ENCODE measurements at regions not wholly inside any gene's neighbourhood (a gene's known extent, or its start where the extent isn't known, plus 50 kb on each side); places are given as distances from the start of the nearest gene placed in this dataset.

DNA sequence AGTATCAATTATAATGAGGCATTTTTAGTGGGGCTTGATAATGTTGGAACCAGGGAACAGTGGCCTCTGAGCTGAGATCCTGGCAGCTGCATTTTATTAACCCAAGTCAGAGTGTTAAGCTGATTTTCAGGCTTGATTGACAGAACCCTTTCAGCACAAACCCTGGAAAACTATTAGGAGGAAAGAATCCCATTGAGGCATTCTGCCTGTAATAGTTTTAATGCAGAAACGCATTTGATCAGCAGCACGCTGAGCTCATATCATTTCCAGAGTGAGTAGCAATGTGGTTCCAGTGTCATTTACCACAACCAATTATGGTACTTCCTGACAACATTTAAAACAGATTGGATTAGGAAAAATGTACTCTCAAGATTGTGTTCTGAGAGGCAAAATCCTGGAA lies 78.3 kb upstream of the BARHL2 start:
- no peak overlapping the region for H3K4me3 Mint-ChIP-seq
- peaks cover 5% of the 10 kb centered on the region for H3K9me3 Mint-ChIP-seq
- no peak for ATAC-seq
- no peaks in the 10 kb centered on the region for H3K36me3 Mint-ChIP-seq
- TF ChIP-seq FOXP1 (CRISPR knock-in tag; IDR thresholded peaks at IDR 0.05; ENCODE audit: borderline replicate concordance), result no peak
- no peak for DNase-seq (ENCODE audit: low spot score)
- no peak overlapping the region for H3K27ac Mint-ChIP-seq
- peaks cover 6% of the 10 kb centered on the region for H3K27me3 Mint-ChIP-seq (ENCODE audit: low read depth)
- ChIA-PET POLR2A (no interaction called here), CTCF (interaction anchor here (0.7 kb wide), 1 partner anchor 17 kb away, joined by 3 read pairs; no protein-coding TSS in a partner anchor)
- H3K4me1 Mint-ChIP-seq, result peaks cover 4% of the 10 kb centered on the region

DNA sequence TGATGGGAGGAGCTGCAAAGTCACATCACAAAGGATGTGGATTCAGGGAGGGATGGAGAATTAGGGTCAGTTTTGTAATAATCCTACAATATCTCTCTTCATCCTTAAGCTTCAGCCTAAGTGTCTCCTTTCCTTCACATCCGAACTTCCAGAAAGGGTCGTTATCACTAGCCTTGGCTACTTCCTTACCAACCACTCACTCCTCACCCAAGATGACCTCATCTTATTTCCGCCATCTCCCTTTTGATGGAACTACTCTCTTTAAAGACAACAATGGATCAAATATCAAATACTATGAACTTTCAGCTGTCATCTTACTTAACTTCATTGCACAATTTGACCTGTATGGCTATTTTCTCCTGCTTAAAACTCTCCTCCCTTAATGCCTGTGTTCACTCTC lies 69.6 kb upstream of the BARHL2 start:
- ChIA-PET POLR2A (no interaction called here), CTCF (no interaction called here)

More for the DNA sequence above, 69.6 kb upstream of the BARHL2 start:
- Mint-ChIP-seq H3K27ac (no peak overlapping the region), H3K36me3 (peaks cover 3% of the 10 kb centered on the region; the same call in 1 of the 2 replicates), H3K4me1 (peaks cover 11% of the 10 kb centered on the region), H3K4me3 (no peak overlapping the region), H3K27me3 (ENCODE audit: low read depth) (peaks cover 5% of the 10 kb centered on the region), H3K9me3 (peaks cover 17% of the 10 kb centered on the region)
- TF ChIP-seq, protein P1, sequence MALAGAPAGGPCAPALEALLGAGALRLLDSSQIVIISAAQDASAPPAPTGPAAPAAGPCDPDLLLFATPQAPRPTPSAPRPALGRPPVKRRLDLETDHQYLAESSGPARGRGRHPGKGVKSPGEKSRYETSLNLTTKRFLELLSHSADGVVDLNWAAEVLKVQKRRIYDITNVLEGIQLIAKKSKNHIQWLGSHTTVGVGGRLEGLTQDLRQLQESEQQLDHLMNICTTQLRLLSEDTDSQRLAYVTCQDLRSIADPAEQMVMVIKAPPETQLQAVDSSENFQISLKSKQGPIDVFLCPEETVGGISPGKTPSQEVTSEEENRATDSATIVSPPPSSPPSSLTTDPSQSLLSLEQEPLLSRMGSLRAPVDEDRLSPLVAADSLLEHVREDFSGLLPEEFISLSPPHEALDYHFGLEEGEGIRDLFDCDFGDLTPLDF (CRISPR knock-in tag; IDR thresholded peaks at IDR 0.05), result no peak
- TF ChIP-seq NFYB (CRISPR knock-in tag; conservative IDR thresholded peaks at IDR 0.05; ENCODE audit: low read depth) (no peak), MXD4 (CRISPR knock-in tag; IDR thresholded peaks at IDR 0.05; ENCODE audit: borderline replicate concordance) (no peak), NR3C1 (CRISPR knock-in tag; conservative IDR thresholded peaks at IDR 0.05; ENCODE audit: low read depth) (no peak), RORB (CRISPR knock-in tag; IDR thresholded peaks at IDR 0.05) (no peak), SP1 (CRISPR knock-in tag; conservative IDR thresholded peaks at IDR 0.05) (no peak)
- TF ChIP-seq, protein P2, sequence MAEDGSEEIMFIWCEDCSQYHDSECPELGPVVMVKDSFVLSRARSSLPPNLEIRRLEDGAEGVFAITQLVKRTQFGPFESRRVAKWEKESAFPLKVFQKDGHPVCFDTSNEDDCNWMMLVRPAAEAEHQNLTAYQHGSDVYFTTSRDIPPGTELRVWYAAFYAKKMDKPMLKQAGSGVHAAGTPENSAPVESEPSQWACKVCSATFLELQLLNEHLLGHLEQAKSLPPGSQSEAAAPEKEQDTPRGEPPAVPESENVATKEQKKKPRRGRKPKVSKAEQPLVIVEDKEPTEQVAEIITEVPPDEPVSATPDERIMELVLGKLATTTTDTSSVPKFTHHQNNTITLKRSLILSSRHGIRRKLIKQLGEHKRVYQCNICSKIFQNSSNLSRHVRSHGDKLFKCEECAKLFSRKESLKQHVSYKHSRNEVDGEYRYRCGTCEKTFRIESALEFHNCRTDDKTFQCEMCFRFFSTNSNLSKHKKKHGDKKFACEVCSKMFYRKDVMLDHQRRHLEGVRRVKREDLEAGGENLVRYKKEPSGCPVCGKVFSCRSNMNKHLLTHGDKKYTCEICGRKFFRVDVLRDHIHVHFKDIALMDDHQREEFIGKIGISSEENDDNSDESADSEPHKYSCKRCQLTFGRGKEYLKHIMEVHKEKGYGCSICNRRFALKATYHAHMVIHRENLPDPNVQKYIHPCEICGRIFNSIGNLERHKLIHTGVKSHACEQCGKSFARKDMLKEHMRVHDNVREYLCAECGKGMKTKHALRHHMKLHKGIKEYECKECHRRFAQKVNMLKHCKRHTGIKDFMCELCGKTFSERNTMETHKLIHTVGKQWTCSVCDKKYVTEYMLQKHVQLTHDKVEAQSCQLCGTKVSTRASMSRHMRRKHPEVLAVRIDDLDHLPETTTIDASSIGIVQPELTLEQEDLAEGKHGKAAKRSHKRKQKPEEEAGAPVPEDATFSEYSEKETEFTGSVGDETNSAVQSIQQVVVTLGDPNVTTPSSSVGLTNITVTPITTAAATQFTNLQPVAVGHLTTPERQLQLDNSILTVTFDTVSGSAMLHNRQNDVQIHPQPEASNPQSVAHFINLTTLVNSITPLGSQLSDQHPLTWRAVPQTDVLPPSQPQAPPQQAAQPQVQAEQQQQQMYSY (CRISPR knock-in tag; IDR thresholded peaks at IDR 0.05), result no peak
- TF ChIP-seq, protein P3, sequence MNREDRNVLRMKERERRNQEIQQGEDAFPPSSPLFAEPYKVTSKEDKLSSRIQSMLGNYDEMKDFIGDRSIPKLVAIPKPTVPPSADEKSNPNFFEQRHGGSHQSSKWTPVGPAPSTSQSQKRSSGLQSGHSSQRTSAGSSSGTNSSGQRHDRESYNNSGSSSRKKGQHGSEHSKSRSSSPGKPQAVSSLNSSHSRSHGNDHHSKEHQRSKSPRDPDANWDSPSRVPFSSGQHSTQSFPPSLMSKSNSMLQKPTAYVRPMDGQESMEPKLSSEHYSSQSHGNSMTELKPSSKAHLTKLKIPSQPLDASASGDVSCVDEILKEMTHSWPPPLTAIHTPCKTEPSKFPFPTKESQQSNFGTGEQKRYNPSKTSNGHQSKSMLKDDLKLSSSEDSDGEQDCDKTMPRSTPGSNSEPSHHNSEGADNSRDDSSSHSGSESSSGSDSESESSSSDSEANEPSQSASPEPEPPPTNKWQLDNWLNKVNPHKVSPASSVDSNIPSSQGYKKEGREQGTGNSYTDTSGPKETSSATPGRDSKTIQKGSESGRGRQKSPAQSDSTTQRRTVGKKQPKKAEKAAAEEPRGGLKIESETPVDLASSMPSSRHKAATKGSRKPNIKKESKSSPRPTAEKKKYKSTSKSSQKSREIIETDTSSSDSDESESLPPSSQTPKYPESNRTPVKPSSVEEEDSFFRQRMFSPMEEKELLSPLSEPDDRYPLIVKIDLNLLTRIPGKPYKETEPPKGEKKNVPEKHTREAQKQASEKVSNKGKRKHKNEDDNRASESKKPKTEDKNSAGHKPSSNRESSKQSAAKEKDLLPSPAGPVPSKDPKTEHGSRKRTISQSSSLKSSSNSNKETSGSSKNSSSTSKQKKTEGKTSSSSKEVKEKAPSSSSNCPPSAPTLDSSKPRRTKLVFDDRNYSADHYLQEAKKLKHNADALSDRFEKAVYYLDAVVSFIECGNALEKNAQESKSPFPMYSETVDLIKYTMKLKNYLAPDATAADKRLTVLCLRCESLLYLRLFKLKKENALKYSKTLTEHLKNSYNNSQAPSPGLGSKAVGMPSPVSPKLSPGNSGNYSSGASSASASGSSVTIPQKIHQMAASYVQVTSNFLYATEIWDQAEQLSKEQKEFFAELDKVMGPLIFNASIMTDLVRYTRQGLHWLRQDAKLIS (CRISPR knock-in tag; IDR thresholded peaks at IDR 0.05; ENCODE audit: borderline replicate concordance), result no peak
- TF ChIP-seq, protein P4, sequence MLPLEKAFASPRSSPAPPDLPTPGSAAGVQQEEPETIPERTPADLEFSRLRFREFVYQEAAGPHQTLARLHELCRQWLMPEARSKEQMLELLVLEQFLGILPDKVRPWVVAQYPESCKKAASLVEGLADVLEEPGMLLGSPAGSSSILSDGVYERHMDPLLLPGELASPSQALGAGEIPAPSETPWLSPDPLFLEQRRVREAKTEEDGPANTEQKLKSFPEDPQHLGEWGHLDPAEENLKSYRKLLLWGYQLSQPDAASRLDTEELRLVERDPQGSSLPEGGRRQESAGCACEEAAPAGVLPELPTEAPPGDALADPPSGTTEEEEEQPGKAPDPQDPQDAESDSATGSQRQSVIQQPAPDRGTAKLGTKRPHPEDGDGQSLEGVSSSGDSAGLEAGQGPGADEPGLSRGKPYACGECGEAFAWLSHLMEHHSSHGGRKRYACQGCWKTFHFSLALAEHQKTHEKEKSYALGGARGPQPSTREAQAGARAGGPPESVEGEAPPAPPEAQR (CRISPR knock-in tag; IDR thresholded peaks at IDR 0.05), result no peak
- no peak for ATAC-seq
- DNase-seq (ENCODE audit: low spot score), result no peak
